Liver (tissue), 3 donors: ENCODE measurements at regions not wholly inside any gene's neighbourhood (a gene's known extent, or its start where the extent isn't known, plus 50 kb on each side); places are given as distances from the start of the nearest gene placed in this dataset.

ENCODE experiments used
- EGR1 ChIP-seq, 2 donors: IDR thresholded peaks; 2 replicates each; pipeline ENCODE4 v1.6.1; 2016 to 2018; ENCODE audit warnings: antibody characterized with exemption in 2 of 2, low read depth in 2 of 2
- GABPA ChIP-seq, 2 donors: IDR thresholded peaks in 1 of 2; conservative IDR thresholded peaks in 1 of 2; 2 replicates each; pipeline ENCODE4 v1.6.1; 2016; ENCODE audit warnings: antibody characterized with exemption in 2 of 2, mild to moderate bottlenecking in 1 of 2, moderate library complexity in 1 of 2
- HNF4G ChIP-seq: IDR thresholded peaks from 2 replicates; pipeline ENCODE4 v1.6.1; 2016; ENCODE audit warnings: antibody characterized with exemption
- JUND ChIP-seq, 2 donors: IDR thresholded peaks; 2 replicates each; pipeline ENCODE4 v1.6.1; 2016; ENCODE audit warnings: antibody characterized with exemption in 2 of 2
- RAD21 ChIP-seq, 2 donors: IDR thresholded peaks; 2 replicates each; pipeline ENCODE4 v1.6.1; 2016; ENCODE audit warnings: antibody characterized with exemption in 2 of 2, mild to moderate bottlenecking in 2 of 2
- SP1 ChIP-seq: IDR thresholded peaks from 2 replicates; pipeline ENCODE4 v1.6.1; 2018; ENCODE audit warnings: antibody characterized with exemption, mild to moderate bottlenecking
- YY1 ChIP-seq: IDR thresholded peaks from 2 replicates; pipeline ENCODE4 v1.6.1; 2016; ENCODE audit warnings: antibody characterized with exemption, mild to moderate bottlenecking
- TF ChIP-seq, protein P1 (sequence below): fragments of 150-350 bp; IDR thresholded peaks from 2 replicates; pipeline ENCODE4 v1.5.1; 2017; ENCODE audit warnings: improper control_type of control experiment, low read depth, low read length; ENCODE audit not compliant: missing input control
- TF ChIP-seq, protein P2 (sequence below): IDR thresholded peaks from 2 replicates; pipeline ENCODE4 v1.6.1; 2016; ENCODE audit warnings: antibody characterized with exemption, mild to moderate bottlenecking
- TF ChIP-seq, protein P3 (sequence below): IDR thresholded peaks from 2 replicates; pipeline ENCODE4 v1.6.1; 2016; ENCODE audit warnings: antibody characterized with exemption
- TF ChIP-seq, protein P4 (sequence below): IDR thresholded peaks from 2 replicates; pipeline ENCODE4 v1.6.1; 2016; ENCODE audit warnings: antibody characterized with exemption
- TF ChIP-seq, protein P5 (sequence below): IDR thresholded peaks from 2 replicates; pipeline ENCODE4 v1.6.1; 2016; ENCODE audit warnings: antibody characterized with exemption
- donor health status: healthy.
- donor health status: healthy.

DNA sequence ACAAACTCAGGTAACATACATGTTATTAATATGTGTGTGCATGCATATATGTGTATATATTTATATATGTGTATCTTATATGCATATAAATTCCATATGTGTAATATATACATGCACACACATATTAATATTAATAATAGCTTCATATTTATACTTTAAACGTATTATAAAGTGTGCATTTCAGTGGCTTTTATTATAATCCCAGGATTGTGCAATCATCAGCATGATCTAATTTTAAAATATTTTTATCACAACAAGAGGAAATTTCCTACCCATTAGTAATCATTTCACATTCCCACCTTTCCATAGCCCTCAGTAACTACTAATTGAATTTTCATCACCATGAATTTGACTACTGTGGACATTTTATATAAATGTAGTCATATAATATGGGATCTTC, 2211.9 kb upstream of the TENM3 start:
- TF ChIP-seq, protein P1, sequence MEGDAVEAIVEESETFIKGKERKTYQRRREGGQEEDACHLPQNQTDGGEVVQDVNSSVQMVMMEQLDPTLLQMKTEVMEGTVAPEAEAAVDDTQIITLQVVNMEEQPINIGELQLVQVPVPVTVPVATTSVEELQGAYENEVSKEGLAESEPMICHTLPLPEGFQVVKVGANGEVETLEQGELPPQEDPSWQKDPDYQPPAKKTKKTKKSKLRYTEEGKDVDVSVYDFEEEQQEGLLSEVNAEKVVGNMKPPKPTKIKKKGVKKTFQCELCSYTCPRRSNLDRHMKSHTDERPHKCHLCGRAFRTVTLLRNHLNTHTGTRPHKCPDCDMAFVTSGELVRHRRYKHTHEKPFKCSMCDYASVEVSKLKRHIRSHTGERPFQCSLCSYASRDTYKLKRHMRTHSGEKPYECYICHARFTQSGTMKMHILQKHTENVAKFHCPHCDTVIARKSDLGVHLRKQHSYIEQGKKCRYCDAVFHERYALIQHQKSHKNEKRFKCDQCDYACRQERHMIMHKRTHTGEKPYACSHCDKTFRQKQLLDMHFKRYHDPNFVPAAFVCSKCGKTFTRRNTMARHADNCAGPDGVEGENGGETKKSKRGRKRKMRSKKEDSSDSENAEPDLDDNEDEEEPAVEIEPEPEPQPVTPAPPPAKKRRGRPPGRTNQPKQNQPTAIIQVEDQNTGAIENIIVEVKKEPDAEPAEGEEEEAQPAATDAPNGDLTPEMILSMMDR: no peak
- TF ChIP-seq, protein P2, sequence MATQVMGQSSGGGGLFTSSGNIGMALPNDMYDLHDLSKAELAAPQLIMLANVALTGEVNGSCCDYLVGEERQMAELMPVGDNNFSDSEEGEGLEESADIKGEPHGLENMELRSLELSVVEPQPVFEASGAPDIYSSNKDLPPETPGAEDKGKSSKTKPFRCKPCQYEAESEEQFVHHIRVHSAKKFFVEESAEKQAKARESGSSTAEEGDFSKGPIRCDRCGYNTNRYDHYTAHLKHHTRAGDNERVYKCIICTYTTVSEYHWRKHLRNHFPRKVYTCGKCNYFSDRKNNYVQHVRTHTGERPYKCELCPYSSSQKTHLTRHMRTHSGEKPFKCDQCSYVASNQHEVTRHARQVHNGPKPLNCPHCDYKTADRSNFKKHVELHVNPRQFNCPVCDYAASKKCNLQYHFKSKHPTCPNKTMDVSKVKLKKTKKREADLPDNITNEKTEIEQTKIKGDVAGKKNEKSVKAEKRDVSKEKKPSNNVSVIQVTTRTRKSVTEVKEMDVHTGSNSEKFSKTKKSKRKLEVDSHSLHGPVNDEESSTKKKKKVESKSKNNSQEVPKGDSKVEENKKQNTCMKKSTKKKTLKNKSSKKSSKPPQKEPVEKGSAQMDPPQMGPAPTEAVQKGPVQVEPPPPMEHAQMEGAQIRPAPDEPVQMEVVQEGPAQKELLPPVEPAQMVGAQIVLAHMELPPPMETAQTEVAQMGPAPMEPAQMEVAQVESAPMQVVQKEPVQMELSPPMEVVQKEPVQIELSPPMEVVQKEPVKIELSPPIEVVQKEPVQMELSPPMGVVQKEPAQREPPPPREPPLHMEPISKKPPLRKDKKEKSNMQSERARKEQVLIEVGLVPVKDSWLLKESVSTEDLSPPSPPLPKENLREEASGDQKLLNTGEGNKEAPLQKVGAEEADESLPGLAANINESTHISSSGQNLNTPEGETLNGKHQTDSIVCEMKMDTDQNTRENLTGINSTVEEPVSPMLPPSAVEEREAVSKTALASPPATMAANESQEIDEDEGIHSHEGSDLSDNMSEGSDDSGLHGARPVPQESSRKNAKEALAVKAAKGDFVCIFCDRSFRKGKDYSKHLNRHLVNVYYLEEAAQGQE: no peak
- TF ChIP-seq, protein P3, sequence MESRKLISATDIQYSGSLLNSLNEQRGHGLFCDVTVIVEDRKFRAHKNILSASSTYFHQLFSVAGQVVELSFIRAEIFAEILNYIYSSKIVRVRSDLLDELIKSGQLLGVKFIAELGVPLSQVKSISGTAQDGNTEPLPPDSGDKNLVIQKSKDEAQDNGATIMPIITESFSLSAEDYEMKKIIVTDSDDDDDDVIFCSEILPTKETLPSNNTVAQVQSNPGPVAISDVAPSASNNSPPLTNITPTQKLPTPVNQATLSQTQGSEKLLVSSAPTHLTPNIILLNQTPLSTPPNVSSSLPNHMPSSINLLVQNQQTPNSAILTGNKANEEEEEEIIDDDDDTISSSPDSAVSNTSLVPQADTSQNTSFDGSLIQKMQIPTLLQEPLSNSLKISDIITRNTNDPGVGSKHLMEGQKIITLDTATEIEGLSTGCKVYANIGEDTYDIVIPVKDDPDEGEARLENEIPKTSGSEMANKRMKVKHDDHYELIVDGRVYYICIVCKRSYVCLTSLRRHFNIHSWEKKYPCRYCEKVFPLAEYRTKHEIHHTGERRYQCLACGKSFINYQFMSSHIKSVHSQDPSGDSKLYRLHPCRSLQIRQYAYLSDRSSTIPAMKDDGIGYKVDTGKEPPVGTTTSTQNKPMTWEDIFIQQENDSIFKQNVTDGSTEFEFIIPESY: no peak
- TF ChIP-seq, protein P4, sequence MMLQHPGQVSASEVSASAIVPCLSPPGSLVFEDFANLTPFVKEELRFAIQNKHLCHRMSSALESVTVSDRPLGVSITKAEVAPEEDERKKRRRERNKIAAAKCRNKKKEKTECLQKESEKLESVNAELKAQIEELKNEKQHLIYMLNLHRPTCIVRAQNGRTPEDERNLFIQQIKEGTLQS: no peak
- TF ChIP-seq SP1 (no peak), GABPA (IDR thresholded peaks at IDR 0.05 in 1 of 2, conservative IDR thresholded peaks at IDR 0.05 in 1 of 2) (no peak), YY1 (no peak), EGR1 (IDR thresholded peaks at IDR 0.05; ENCODE audit: low read depth in 2 of 2) (no peak), RAD21 (IDR thresholded peaks at IDR 0.05) (no peak), JUND (IDR thresholded peaks at IDR 0.05) (no peak), HNF4G (no peak)
- TF ChIP-seq, protein P5, sequence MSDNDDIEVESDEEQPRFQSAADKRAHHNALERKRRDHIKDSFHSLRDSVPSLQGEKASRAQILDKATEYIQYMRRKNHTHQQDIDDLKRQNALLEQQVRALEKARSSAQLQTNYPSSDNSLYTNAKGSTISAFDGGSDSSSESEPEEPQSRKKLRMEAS: no peak
